Fibroblast of skin of back (primary cell): ENCODE measurements at regions not wholly inside any gene's neighbourhood (a gene's known extent, or its start where the extent isn't known, plus 50 kb on each side); places are given as distances from the start of the nearest gene placed in this dataset.

Source experiments
- DNase-seq: peaks from one replicate; pipeline ENCODE4 v3.0.0-alpha.2; 2013

GRCh38 chr9:1708219-1708618 is 306.9 kb upstream of the SMARCA2 start:
- no peak for DNase-seq

- DNase-seq: no peak
These were observed 305.8 kb upstream of the SMARCA2 start for GRCh38 chr9:1709347-1709746.

- DNase-seq: no peak
These were observed 302.2 kb upstream of the SMARCA2 start for GRCh38 chr9:1712861-1713450.

GRCh38 chr9:1713841-1714240 is 301.3 kb upstream of the SMARCA2 start:
- DNase-seq: no peak

GRCh38 chr9:1717882-1718281 is 297.3 kb upstream of the SMARCA2 start:
- no peak for DNase-seq

- DNase-seq: no peak
These were observed 296.3 kb upstream of the SMARCA2 start for GRCh38 chr9:1718836-1719235.

GRCh38 chr9:1721196-1721595 is 294.0 kb upstream of the SMARCA2 start:
- no peak for DNase-seq

- DNase-seq: peak; percentile 7
These were observed 292.7 kb upstream of the SMARCA2 start for GRCh38 chr9:1722404-1722803.

GRCh38 chr9:1723522-1724015 is 291.6 kb upstream of the SMARCA2 start:
- DNase-seq: no peak

- DNase-seq: no peak
These were observed 288.0 kb upstream of the SMARCA2 start for GRCh38 chr9:1726993-1727759.

GRCh38 chr9:1729631-1730030 is 285.5 kb upstream of the SMARCA2 start:
- DNase-seq: no peak

- no peak for DNase-seq
These were observed 282.5 kb upstream of the SMARCA2 start for GRCh38 chr9:1732670-1733069.

- DNase-seq: no peak
These were observed 276.5 kb upstream of the SMARCA2 start for GRCh38 chr9:1738511-1739100.

- no peak for DNase-seq
These were observed 271.8 kb upstream of the SMARCA2 start for GRCh38 chr9:1743121-1743960.

GRCh38 chr9:1745980-1746379 is 269.2 kb upstream of the SMARCA2 start:
- no peak for DNase-seq

- DNase-seq: no peak
These were observed 267.7 kb upstream of the SMARCA2 start for GRCh38 chr9:1747417-1747967.

- DNase-seq: no peak
These were observed 266.7 kb upstream of the SMARCA2 start for GRCh38 chr9:1748407-1748806.

- DNase-seq: no peak
These were observed 258.0 kb upstream of the SMARCA2 start for GRCh38 chr9:1757186-1757585.

- DNase-seq: no peak
These were observed 256.1 kb upstream of the SMARCA2 start for GRCh38 chr9:1759009-1759408.

GRCh38 chr9:1759771-1760300 is 255.3 kb upstream of the SMARCA2 start:
- DNase-seq: no peak

GRCh38 chr9:1761807-1762206 is 253.3 kb upstream of the SMARCA2 start:
- no peak for DNase-seq

GRCh38 chr9:1766042-1766441 is 249.1 kb upstream of the SMARCA2 start:
- DNase-seq: no peak
